NCI-H1694 treated with DMSO at 0.1 percent for 48 hours (cell line): ENCODE measurements at regions not wholly inside any gene's neighbourhood (a gene's known extent, or its start where the extent isn't known, plus 50 kb on each side); places are given as distances from the start of the nearest gene placed in this dataset.

Experiments
- DNase-seq: peaks from one replicate; lab custom pipeline; 2025; lab: John Stamatoyannopoulos, UW

DNA sequence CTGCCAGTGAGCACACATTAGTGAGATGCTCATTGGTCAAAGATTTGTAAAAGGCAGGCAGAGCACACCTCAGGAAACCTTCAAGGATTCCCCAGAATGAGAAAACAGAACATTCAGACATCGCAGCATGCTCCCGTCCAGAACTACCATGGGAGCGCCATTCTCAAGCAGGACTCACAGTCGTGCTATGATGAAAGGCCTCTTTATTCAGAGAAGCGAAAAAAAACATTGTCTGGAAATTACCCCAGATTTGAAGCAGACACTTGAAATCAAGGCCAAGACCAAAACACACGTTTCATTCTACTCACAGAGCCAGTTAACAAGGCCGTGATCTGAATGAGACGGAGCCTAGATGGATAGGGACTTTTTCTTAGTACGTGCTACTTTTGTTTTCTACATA lies 961.8 kb upstream of the TENM3 start:
- no peak for DNase-seq

GRCh38 chr4:181289198-181289597 lies 954.0 kb upstream of the TENM3 start:
- no peak for DNase-seq

- DNase-seq, result no peak
These were observed 951.6 kb upstream of the TENM3 start for GRCh38 chr4:181291615-181292014.

DNA sequence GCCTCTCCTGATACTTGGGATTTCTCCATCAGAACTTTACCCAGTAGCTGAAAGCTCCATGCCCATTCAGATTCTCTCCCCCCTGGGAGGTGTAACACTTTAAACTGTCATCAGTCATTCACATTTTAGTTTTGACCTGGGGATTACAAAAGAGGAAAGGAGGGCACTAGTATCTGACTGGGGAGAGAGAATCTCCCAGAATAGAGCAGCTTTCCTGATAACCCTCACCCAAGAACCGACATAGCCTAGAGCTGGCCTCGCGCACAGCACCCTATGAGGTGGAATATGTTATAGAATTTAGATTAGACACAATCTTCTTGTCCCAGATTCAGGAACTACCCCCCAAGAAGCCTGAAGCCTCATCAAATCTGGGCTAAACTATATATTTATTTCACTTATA lies 950.2 kb upstream of the TENM3 start:
- no peak for DNase-seq

- DNase-seq, result no peak
These were observed 949.7 kb upstream of the TENM3 start for GRCh38 chr4:181293541-181293940.

DNA sequence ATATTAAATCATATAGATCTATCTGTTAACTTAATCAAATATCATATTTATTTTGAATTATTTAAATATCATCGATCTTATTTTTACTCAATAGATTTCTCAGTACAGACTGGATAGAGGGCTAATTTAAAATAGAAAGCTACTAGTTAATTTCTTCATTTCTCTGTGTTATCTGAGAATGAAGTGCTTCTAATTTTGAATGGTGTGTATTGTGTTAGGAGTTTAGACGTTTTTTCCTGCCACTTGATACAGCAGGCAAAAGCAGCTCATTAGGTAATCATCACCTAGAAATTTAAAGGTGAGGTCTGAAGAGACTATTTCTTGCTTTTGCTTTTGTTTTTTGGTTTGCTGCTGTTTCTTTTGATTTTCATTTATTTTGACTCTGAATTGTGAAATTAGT lies 948.8 kb upstream of the TENM3 start:
- no peak for DNase-seq

DNA sequence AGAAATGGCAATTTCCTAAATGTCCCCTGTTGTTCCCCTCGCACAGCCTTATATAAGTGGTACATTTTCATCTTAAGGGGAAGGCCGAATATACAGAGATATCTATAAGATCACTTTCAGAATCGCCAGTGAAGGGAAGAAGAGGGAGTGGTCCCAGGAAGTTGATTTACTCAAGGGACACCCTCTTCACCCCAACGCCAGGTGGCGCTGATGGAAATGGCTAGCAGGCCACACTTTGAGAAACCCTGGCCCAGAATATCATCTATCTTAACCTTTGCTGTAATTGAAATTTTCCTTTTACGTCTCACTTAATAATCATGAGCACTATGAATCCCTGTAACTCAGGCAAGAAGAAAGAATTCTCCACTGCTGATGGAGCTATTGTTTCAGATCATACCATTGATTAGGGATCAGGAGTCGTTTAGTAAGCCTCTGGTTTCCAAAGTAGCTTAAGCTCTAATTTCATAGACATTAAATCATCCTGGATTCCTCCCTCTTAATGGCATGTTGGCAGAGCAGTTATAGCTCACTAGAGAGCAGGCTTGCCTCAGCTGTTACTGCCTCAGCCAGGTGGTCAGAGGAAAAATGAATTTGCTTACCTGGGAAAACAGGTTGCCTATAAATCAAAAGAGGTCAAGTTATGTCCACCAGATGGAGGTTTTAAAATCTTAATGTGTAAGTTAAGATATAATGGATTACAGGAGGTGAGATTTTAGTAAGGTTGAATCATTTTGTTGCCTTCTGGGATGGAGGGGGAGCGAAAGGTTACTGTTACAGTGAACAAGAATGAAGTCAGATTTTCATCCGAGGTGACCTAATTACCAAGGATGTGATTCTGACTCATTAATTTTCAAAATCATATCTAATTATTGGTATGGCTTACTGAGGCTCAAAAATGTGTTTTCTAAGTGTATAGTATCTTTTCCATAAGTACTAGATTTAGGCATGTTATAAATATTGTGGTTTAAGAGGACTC lies 941.2 kb upstream of the TENM3 start:
- no peak for DNase-seq

DNA sequence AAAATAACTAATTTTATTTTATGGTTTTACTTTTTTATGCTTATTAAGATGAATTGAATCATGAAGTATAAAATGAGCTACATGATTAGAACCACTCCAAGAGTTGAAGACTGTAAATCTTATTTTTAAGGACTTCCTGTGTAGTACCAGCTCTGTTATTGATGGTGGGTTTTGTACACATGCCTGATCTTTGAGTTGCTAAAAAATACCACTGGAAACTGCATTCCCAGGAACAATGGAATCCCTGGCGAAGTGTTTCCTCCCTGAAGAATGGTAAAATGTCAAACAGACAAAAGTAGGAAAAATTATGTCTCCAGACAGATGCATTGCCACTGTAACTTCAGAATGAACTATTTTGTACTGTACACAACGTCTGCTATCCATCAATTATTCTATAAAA lies 935.4 kb upstream of the TENM3 start:
- DNase-seq, result no peak

GRCh38 chr4:181308476-181309312 lies 934.5 kb upstream of the TENM3 start:
- DNase-seq, result no peak

GRCh38 chr4:181312066-181312465 lies 931.1 kb upstream of the TENM3 start:
- DNase-seq, result no peak

GRCh38 chr4:181319629-181320028 lies 923.6 kb upstream of the TENM3 start:
- no peak for DNase-seq

- no peak for DNase-seq
These were observed 920.1 kb upstream of the TENM3 start for GRCh38 chr4:181323061-181323460.

DNA sequence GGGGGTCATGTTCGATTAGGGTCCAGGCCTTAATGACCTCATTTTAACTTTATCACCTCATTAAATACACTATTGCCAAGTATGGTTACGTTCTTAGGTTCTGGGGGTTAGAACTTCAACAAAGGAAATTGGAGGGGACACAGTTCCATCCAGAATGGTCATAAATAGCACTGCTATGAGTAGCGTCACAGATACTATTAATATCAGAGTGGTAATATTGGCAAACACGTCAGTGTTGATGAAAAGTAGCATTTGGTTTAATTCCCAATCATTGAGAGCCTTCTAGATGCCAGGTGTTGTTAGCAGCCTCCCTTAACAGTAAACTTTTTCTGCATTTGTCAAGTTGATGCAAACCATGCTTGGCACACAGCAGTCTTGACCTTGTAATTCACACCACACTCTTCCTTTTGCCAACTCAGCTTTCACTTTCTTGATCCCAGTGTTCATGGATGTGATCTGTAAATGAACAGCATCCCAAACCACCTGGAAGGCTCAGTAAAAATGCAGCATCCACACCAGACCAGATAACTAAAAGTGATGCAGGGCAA lies 912.5 kb upstream of the TENM3 start:
- no peak for DNase-seq

GRCh38 chr4:181331214-181331613 lies 912.0 kb upstream of the TENM3 start:
- no peak for DNase-seq

- DNase-seq, result no peak
These were observed 897.3 kb upstream of the TENM3 start for GRCh38 chr4:181345931-181346330.

GRCh38 chr4:181350615-181351415 lies 892.4 kb upstream of the TENM3 start:
- no peak for DNase-seq

GRCh38 chr4:181364504-181364903 lies 878.7 kb upstream of the TENM3 start:
- DNase-seq, result no peak

DNA sequence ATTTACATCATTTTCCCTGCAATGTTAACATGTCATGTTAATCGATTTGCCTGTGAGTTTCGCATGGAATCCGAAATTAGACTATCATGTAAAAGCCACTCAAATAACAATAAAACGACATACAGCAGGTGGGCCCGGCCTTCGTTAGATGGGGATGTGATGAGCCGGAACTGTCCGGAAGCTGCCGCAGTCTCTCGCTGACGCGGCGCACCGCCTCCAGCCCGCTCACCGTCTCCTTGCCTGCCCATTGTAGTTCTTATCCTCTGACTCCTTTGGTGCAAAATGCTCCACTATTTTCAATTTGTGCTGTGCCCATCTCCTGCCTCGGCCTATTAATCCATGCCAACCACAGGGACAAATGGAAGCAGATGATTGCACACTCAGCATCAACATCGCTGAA lies 877.5 kb upstream of the TENM3 start:
- DNase-seq, result no peak

GRCh38 chr4:181372014-181372413 lies 871.2 kb upstream of the TENM3 start:
- DNase-seq, result no peak

DNA sequence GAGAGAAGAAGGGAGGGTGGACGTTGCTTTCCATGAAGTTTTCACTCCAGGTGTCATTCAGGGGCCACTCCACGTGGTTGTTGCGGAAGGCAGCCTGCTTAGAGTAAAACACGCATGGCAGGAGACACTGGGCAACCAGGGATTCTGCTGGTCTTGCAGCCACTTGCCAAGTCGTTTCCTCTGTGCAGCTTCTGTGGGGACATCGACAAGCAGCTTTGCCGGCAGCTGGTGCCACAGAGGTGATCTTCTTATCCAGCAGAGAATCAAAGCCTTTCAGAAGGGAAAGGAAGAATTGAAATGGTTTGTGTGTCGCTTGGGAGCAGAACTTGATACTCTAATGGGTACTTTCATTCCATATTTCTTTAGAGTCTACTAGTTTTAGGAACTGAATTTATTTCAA lies 867.1 kb upstream of the TENM3 start:
- DNase-seq, result no peak

DNA sequence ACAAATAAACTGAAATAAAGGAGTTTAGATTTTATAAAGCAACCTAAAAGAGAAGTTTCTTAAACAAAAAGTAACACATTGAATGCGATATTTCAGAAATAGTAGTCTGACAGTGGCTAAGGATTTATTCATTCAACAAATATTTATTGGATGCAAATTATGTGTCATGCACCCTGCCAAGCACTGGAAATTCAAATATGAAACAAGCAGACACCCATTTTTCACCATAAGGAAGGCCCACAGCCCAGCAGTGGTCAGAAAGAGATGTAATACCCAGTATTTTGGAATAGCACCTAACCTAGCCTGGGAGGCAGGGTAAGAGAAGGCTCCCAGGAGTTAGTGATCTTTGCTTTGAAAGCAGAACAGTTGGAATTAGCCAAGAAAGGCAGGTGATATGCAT lies 855.1 kb upstream of the TENM3 start:
- no peak for DNase-seq

DNA sequence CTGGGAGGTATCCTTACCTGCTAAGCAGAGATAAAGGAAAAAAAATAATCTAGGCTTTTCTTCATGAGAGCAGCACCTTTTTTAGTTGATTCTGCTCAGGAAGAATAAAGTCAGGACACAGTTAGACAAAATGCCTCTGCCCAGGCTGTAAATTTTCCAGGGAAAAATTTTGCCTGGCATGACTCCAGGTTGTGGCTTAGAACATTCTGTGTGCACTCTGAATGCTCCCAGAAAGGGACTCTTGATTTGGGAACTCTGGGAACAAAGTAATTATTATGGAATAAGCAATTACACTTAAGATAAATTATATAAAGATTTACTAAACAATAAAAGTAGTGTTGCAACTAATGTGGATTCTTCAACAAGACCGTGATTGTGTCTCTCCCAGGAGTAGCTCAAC lies 826.2 kb upstream of the TENM3 start:
- no peak for DNase-seq
